Endothelial cell of umbilical vein (primary cell): ENCODE measurements at regions not wholly inside any gene's neighbourhood (a gene's known extent, or its start where the extent isn't known, plus 50 kb on each side); places are given as distances from the start of the nearest gene placed in this dataset.

Experiments
- BruUV-seq: library from RNA; stranded (reverse); fragments of 400-500 nt; replicated peaks from 2 replicates; lab custom pipeline; 2021; lab: Mats Ljungman, UMichigan
- CTCF ChIA-PET: fragments of 300-600, 350-600 bp; sonication (Branson Sonifier 250); formaldehyde crosslinking; loops from one replicate; lab custom pipeline; 2021; ENCODE audit warnings: antibody characterized with exemption, inconsistent platforms; lab: Charles Lee
- POLR2A ChIA-PET: fragments of 300-600, 350-600 bp; sonication (Branson Sonifier 250); formaldehyde crosslinking; loops from one replicate; lab custom pipeline; 2021; ENCODE audit warnings: antibody characterized with exemption, inconsistent platforms; lab: Charles Lee
- DNase-seq: peaks from one replicate; pipeline ENCODE4 v3.0.0-alpha.2; 2011; ENCODE audit warnings: low read depth, low spot score
- FAIRE-seq: peaks from 2 replicates; lab custom pipeline; 2011; peaks lifted over from hg19 to GRCh38; lab: Jason Lieb, UNC
- H2AFZ ChIP-seq: 2 replicates; pipeline ENCODE4 v1.6.0; 2012; ENCODE audit warnings: low read depth, low read length, control low read depth, inconsistent platforms
- H3K27ac ChIP-seq: 2 replicates; pipeline ENCODE4 v1.5.1; 2011; ENCODE audit warnings: low read depth, mild to moderate bottlenecking, control low read depth, low read length, moderate library complexity; ENCODE audit not compliant: insufficient read depth
- H3K27me3 ChIP-seq, 2 experiments: 2 replicates each; pipeline versions ENCODE4 v1.6.0 to v1.6.1; 2011; ENCODE audit warnings: low read length in 2 of 2, mixed read lengths in 1 of 2; ENCODE audit not compliant: control insufficient read depth in 2 of 2, insufficient read depth in 2 of 2
- H3K36me3 ChIP-seq, 2 experiments: 2 replicates in 1 of 2; 3 replicates in 1 of 2; pipeline ENCODE4 v1.5.1; 2011; ENCODE audit warnings: low read length in 2 of 2, mild to moderate bottlenecking in 1 of 2, moderate library complexity in 1 of 2; ENCODE audit not compliant: control insufficient read depth in 2 of 2, insufficient read depth in 2 of 2; ENCODE audit errors: extremely low read depth in 1 of 2
- H3K4me1 ChIP-seq: 3 replicates; pipeline ENCODE4 v1.5.1; 2011; ENCODE audit warnings: mild to moderate bottlenecking, low read length; ENCODE audit not compliant: control insufficient read depth, insufficient read depth; ENCODE audit errors: extremely low read depth
- H3K4me2 ChIP-seq: 2 replicates; pipeline ENCODE4 v1.6.1; 2011; ENCODE audit warnings: low read length, control low read depth, mixed read lengths; ENCODE audit not compliant: insufficient read depth
- H3K4me3 ChIP-seq, 3 experiments: fragments of 200-600 bp in 1 of 3; sonication (generic), shearing (Covaris generic) in 1 of 3; replicated peaks in 1 of 3; 2 replicates each; pipeline ENCODE4 v1.5.1; 2011 to 2016; ENCODE audit warnings: control low read depth in 3 of 3, low read length in 3 of 3, mild to moderate bottlenecking in 2 of 3, inconsistent platforms in 1 of 3, low read depth in 1 of 3, moderate library complexity in 1 of 3; ENCODE audit not compliant: insufficient read depth in 1 of 3
- H3K79me2 ChIP-seq: 2 replicates; pipeline ENCODE4 v1.6.0; 2012; ENCODE audit warnings: low read length, inconsistent platforms; ENCODE audit not compliant: control insufficient read depth, insufficient read depth
- H3K9ac ChIP-seq: replicated peaks from 2 replicates; pipeline ENCODE3; 2011; ENCODE audit warnings: low read length, control low read depth; ENCODE audit not compliant: insufficient read depth; ENCODE audit errors: extremely low read depth
- H3K9me1 ChIP-seq: replicated peaks from 3 replicates; pipeline ENCODE4 v1.6.0; 2011; ENCODE audit warnings: mild to moderate bottlenecking, low read length; ENCODE audit not compliant: control insufficient read depth, insufficient read depth; ENCODE audit errors: extremely low read depth
- H3K9me3 ChIP-seq: replicated peaks from 2 replicates; pipeline ENCODE4 v1.5.1; 2012; ENCODE audit warnings: low read length, inconsistent platforms; ENCODE audit not compliant: control insufficient read depth, insufficient read depth
- H4K20me1 ChIP-seq: replicated peaks from 2 replicates; pipeline ENCODE3; 2011; ENCODE audit warnings: mild to moderate bottlenecking, low read length; ENCODE audit not compliant: control insufficient read depth, insufficient read depth; ENCODE audit errors: extremely low read depth
- EZH2 ChIP-seq: IDR thresholded peaks from 2 replicates; pipeline ENCODE4 v1.6.1; 2012; ENCODE audit warnings: borderline replicate concordance, low read depth, mild to moderate bottlenecking, moderate library complexity, low read length, inconsistent platforms; ENCODE audit not compliant: severe bottlenecking
- FOS ChIP-seq: IDR thresholded peaks from 2 replicates; pipeline ENCODE4 v1.6.1; 2011; ENCODE audit warnings: mild to moderate bottlenecking, low read length, moderate library complexity, borderline replicate concordance; ENCODE audit not compliant: insufficient read depth
- GATA2 ChIP-seq: IDR thresholded peaks from 2 replicates; pipeline ENCODE4 v1.7.0; 2011; ENCODE audit warnings: low read depth, mild to moderate bottlenecking, moderate library complexity, mixed read lengths, low read length; ENCODE audit not compliant: insufficient read length, insufficient read depth
- JUN ChIP-seq: IDR thresholded peaks from 2 replicates; pipeline ENCODE4 v1.6.1; 2011; ENCODE audit warnings: borderline replicate concordance, low read depth; ENCODE audit not compliant: insufficient read length, insufficient read depth
- MAX ChIP-seq: IDR thresholded peaks from 2 replicates; pipeline ENCODE4 v1.6.1; 2011; ENCODE audit not compliant: insufficient read depth, insufficient read length
- MYC ChIP-seq: IDR thresholded peaks from one replicate; pipeline ENCODE4 v1.6.1; 2011; ENCODE audit warnings: mild to moderate bottlenecking, low read depth, low read length
- POLR2A ChIP-seq: IDR thresholded peaks from 2 replicates; pipeline ENCODE4 v1.6.1; 2012; ENCODE audit warnings: low read depth, mild to moderate bottlenecking, control low read depth, low read length
- POLR2AphosphoS5 ChIP-seq: IDR thresholded peaks from 2 replicates; pipeline ENCODE4 v1.6.1; 2012; ENCODE audit warnings: low read depth, mild to moderate bottlenecking, control low read depth, low read length, moderate library complexity; ENCODE audit not compliant: insufficient read depth
- dilution Hi-C: fragments of 300-500 bp; cut with MboI; formaldehyde crosslinking; loops from one replicate; pipeline ENCODE4 v1.15.0; 2019; ENCODE audit warnings: low sequenced_read_pairs; ENCODE audit not compliant: extremely low pct_ligation_motif_present
- intact Hi-C: fragments of 100-400 bp; cut with micrococcal nuclease; formaldehyde crosslinking; loops from one replicate; pipeline ENCODE4 v1.10.0; 2022
- TF ChIP-seq, protein P1 (sequence below), 2 donors: IDR thresholded peaks; 1 replicate in 1 of 2; 2 replicates in 1 of 2; pipeline ENCODE4 v1.5.1; 2011; ENCODE audit warnings: low read length in 2 of 2, mild to moderate bottlenecking in 2 of 2, moderate library complexity in 2 of 2, control low read depth in 1 of 2, inconsistent platforms in 1 of 2, low read depth in 1 of 2; ENCODE audit not compliant: insufficient read depth in 1 of 2; ENCODE audit errors: extremely low read depth in 1 of 2

GRCh38 chr18:10319026-10319425 lies 135.4 kb upstream of the APCDD1 start:
- intact Hi-C loops, result no loop called here
- H3K9me1 ChIP-seq, result no peaks in the 10 kb centered on the region
- H2AFZ ChIP-seq, result no peak overlapping the region
- dilution Hi-C loops, result no loop called here
- DNase-seq, result no peak
- no peak overlapping the region for H3K4me2 ChIP-seq
- no peaks in the 10 kb centered on the region for H4K20me1 ChIP-seq
- TF ChIP-seq, protein P1, sequence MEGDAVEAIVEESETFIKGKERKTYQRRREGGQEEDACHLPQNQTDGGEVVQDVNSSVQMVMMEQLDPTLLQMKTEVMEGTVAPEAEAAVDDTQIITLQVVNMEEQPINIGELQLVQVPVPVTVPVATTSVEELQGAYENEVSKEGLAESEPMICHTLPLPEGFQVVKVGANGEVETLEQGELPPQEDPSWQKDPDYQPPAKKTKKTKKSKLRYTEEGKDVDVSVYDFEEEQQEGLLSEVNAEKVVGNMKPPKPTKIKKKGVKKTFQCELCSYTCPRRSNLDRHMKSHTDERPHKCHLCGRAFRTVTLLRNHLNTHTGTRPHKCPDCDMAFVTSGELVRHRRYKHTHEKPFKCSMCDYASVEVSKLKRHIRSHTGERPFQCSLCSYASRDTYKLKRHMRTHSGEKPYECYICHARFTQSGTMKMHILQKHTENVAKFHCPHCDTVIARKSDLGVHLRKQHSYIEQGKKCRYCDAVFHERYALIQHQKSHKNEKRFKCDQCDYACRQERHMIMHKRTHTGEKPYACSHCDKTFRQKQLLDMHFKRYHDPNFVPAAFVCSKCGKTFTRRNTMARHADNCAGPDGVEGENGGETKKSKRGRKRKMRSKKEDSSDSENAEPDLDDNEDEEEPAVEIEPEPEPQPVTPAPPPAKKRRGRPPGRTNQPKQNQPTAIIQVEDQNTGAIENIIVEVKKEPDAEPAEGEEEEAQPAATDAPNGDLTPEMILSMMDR (IDR thresholded peaks at IDR 0.05; ENCODE audit: extremely low read depth in 1 of 2, insufficient read depth in 1 of 2, low read depth in 1 of 2, low read length in 2 of 2), result no peak
- no peak for TF ChIP-seq FOS
- no peak for TF ChIP-seq MAX
- no peak for TF ChIP-seq EZH2
- no peak for TF ChIP-seq POLR2A
- no peak for TF ChIP-seq POLR2AphosphoS5
- no peak for TF ChIP-seq GATA2
- no peak for TF ChIP-seq MYC
- no peak for TF ChIP-seq JUN
- FAIRE-seq, result no peak
- H3K9ac ChIP-seq, result no peak overlapping the region
- peaks cover 0 to 7% of the 10 kb centered on the region in 2 experiments for H3K27me3 ChIP-seq
- ChIA-PET CTCF (no interaction called here), POLR2A (no interaction called here)
- no peaks in the 10 kb centered on the region for H3K36me3 ChIP-seq
- no peak overlapping the region for H3K27ac ChIP-seq
- no TSS peak for BruUV-seq
- H3K79me2 ChIP-seq, result no peaks in the 10 kb centered on the region
- no peaks in the 10 kb centered on the region for H3K9me3 ChIP-seq
- H3K4me3 ChIP-seq, result no peak overlapping the region
- H3K4me1 ChIP-seq, result no peaks in the 10 kb centered on the region
